B cell (primary cell): ENCODE measurements at regions not wholly inside any gene's neighbourhood (a gene's known extent, or its start where the extent isn't known, plus 50 kb on each side); places are given as distances from the start of the nearest gene placed in this dataset.

Experiments used
- EZH2 ChIP-seq: IDR thresholded peaks from 2 replicates; pipeline ENCODE4 v1.6.1; 2012; ENCODE audit warnings: borderline replicate concordance, low read depth, mild to moderate bottlenecking, moderate library complexity, low read length; ENCODE audit not compliant: insufficient read depth, poor library complexity, severe bottlenecking
- TF ChIP-seq, protein P1 (sequence below): fragments of 200-600 bp; IDR thresholded peaks from one replicate; pipeline ENCODE4 v1.8.0; 2022; ENCODE audit warnings: antibody characterized with exemption, mild to moderate bottlenecking

DNA sequence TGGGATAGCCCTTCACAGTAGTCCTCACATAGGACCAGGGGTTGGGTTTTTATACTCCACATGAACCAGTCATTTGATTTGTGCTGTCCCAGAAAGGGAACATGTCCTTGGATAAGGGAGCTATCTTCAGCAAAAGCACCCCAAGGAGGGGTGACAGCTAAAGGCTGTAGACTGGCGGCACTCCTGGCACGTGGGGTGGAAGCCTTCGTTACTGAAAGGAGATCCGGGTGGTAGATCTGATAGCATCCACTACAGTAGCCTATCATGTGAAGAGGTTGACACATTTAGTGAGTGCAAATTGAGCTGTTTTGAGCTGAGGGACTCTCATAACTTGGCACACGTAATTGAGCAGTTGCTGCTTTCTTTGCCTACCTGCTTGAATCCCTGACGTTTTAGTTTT lies 588.8 kb upstream of the GOLIM4 start:
- TF ChIP-seq, protein P1, sequence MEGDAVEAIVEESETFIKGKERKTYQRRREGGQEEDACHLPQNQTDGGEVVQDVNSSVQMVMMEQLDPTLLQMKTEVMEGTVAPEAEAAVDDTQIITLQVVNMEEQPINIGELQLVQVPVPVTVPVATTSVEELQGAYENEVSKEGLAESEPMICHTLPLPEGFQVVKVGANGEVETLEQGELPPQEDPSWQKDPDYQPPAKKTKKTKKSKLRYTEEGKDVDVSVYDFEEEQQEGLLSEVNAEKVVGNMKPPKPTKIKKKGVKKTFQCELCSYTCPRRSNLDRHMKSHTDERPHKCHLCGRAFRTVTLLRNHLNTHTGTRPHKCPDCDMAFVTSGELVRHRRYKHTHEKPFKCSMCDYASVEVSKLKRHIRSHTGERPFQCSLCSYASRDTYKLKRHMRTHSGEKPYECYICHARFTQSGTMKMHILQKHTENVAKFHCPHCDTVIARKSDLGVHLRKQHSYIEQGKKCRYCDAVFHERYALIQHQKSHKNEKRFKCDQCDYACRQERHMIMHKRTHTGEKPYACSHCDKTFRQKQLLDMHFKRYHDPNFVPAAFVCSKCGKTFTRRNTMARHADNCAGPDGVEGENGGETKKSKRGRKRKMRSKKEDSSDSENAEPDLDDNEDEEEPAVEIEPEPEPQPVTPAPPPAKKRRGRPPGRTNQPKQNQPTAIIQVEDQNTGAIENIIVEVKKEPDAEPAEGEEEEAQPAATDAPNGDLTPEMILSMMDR: no peak
- TF ChIP-seq EZH2: no peak
